22Rv1 (cell line): ENCODE measurements at regions not wholly inside any gene's neighbourhood (a gene's known extent, or its start where the extent isn't known, plus 50 kb on each side); places are given as distances from the start of the nearest gene placed in this dataset.

ENCODE experiments used
- H3K27ac ChIP-seq: fragments of 450-650 bp; 2 replicates; pipeline ENCODE4 v1.5.1; 2017
- ZFX ChIP-seq: fragments of 450-650 bp; IDR thresholded peaks from 2 replicates; pipeline ENCODE4 v1.6.1; 2017; ENCODE audit warnings: antibody characterized with exemption, borderline replicate concordance
- TF ChIP-seq, protein P1 (sequence below): fragments of 450-650 bp; IDR thresholded peaks from 2 replicates; pipeline ENCODE4 v1.5.1; 2017; ENCODE audit warnings: mild to moderate bottlenecking

DNA sequence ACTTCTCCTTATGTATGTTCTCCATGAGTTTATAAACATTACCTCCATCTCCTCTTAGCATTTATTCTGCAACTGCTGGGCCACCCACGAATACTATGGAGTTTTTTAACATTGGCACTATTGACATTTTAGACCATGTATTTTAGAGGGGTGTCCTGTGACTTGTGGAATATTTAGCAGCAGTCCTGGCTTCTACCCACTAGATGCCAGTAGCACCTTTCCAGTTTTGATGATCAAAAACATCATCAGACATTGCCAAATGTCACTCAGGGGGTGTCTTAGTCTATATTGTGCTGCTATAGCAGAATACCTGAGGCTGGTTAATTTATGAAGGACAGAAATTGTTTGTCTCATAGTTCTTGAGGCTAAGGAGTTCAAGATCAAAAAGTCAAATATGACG is 187.5 kb upstream of the RORB start:
- TF ChIP-seq ZFX = no peak
- TF ChIP-seq, protein P1, sequence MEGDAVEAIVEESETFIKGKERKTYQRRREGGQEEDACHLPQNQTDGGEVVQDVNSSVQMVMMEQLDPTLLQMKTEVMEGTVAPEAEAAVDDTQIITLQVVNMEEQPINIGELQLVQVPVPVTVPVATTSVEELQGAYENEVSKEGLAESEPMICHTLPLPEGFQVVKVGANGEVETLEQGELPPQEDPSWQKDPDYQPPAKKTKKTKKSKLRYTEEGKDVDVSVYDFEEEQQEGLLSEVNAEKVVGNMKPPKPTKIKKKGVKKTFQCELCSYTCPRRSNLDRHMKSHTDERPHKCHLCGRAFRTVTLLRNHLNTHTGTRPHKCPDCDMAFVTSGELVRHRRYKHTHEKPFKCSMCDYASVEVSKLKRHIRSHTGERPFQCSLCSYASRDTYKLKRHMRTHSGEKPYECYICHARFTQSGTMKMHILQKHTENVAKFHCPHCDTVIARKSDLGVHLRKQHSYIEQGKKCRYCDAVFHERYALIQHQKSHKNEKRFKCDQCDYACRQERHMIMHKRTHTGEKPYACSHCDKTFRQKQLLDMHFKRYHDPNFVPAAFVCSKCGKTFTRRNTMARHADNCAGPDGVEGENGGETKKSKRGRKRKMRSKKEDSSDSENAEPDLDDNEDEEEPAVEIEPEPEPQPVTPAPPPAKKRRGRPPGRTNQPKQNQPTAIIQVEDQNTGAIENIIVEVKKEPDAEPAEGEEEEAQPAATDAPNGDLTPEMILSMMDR = peak; percentile 17; the same call in 1 of the 2 replicates
- no peak overlapping the region for H3K27ac ChIP-seq

DNA sequence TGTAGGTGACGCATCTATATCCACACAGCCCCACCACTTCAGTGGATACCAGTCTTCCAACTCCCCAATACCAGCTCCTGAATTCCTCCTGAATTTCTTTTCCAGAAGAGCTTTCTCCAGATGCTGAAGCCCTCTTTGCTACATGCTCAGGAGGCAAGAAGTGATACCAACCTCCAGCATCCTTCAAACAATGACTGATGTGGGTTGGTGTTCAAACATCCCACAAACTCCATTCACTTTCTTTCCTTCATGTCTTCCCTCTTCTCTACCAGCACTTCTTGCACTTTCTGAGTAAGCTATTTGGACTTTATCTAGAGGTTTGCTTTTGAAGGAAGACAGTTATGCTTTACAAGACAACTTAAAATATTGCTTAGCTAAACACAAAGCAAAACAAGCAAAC is 179.9 kb upstream of the RORB start:
- H3K27ac ChIP-seq = no peak overlapping the region
- TF ChIP-seq ZFX = no peak

DNA sequence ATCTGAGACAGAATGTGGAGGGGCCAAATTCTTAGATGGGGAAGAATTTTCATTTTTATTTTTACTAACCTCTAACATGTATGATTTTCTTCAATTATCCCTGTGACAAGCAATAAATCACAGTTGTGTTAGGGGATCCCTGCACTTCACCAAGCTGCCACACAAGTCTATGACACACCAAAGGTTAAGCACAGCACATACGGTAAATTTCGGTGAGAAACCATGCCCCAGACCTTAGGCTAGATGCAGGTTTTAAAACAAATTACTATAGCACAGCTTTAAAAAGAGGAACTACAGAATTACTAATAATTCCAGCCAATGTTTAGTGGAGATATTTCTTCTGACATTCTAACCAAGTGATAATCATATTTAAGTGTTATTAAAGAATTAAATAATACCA is 175.7 kb upstream of the RORB start:
- no peak overlapping the region for H3K27ac ChIP-seq
- TF ChIP-seq, protein P1 = no peak
- TF ChIP-seq ZFX = no peak

DNA sequence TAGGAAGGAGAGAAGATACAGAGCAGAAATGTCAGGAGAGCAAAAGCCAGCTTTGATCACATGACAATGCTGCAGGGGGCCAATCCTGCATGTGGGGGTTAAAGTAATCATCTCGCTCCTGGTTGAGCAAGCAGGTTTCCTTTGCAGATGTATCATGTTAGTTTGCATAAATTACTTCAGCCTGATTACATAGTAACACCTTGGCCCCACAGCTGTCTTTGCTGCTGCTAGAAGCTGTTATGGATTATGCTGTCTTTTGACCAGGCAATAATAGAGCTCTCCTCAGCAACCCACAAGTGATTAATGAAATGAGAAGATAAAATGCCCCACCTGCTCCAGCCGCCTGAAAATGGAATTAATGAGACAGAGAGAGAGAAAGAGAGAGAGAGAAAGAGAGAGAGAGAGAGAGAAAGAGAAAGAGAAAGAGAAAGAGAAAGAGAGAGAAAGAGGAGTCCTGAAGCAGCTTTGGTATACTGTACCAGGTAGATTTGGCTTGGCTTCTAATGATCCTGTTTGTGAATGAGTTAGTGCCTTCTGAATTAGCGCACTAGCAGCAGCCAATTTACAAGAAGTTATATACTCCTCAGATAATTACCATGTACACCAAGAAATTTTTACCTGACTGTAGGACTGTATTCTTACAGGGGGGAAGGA is 174.3 kb upstream of the RORB start:
- TF ChIP-seq ZFX = no peak
- TF ChIP-seq, protein P1 = no peak
- no peak overlapping the region for H3K27ac ChIP-seq

DNA sequence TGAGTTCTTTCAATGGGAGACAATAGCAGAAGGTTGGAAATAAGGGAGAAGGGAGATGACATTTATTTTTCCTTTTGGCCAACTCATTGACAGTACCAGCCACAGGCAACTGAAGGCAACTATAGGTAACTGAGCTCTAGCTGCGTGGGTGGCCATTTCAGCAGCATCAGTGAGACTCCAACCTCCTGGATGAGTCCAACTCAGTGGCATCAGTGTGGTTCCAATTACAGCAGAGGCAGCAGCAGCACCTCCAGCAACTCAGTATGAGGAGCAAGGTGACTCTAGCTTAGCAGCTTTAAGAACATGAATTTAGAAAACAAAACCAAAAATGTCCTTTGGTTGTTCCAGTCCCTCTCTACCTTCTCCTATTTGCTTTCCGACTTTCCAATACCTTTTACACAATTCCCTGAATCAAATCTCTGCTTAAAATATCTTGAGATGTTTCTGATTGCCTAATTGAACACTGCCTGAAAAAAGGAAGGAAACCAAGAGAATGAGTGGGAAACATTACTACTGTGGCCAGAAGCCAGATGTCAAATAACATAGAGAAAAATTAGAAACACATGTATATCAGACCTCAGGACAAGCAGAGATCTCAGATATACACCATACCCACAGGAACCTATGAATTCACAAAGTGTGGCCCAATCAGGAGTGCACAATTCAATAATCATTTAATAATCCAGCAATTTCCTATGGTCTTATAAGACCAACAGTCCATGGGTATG is 166.5 kb upstream of the RORB start:
- TF ChIP-seq, protein P1 = no peak
- H3K27ac ChIP-seq = no peak overlapping the region

DNA sequence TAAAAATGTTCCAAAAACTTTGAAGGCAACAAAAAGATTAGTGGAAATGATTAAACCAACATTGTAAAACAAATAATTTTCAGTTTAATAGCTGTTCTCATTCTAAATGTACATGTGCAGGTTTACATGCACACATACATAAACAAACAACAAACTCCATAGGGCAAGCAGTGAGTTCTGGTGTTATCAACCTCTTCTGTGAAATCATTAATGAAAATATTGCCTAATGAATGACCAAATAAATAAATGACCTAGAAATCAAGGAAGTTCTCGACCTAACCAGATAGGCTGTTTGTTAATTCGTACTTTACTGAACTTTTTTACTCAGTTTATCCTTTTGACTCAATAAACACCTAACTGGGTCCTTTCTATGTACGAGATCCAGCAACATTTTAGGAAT is 165.5 kb upstream of the RORB start:
- TF ChIP-seq, protein P1 = no peak
- TF ChIP-seq ZFX = no peak
- H3K27ac ChIP-seq = no peak overlapping the region

DNA sequence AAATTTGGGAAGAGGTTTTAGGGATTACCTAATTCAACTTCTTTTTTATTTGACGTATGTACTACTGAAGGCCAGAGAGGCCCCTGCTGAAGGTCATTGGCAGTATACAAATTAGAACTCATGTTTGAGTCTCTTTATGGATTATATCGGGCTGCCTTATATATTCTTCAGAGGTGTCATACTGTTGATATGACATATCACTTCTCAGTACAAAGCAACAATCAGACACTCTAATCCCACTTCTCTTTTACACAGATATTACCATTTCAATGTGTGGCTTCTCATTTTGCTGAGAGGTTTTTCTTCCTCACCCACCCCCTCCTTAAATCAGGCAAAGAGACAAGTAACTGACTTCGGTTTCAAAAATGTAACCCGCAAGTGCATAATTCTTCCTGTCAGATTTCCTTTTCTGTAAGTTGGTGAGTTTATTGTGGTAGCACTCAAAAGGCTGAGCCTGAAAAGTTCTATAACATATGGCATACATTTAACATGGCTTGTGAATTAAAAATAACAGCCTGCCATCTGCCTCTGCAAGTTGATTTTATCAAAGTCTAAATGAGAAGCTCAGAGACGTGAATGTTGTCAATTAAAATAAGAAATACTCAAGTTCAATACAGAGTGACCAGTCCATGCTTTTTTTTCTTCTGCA is 163.6 kb upstream of the RORB start:
- H3K27ac ChIP-seq = no peak overlapping the region
- TF ChIP-seq ZFX = no peak
- TF ChIP-seq, protein P1 = no peak
